Stimulated activated CD8-positive, alpha-beta memory T cell treated with anti-CD3 and anti-CD28 coated beads, Interleukin-15, amount 100 ng/mL, for 1 hour (primary cell): ENCODE measurements at regions not wholly inside any gene's neighbourhood (a gene's known extent, or its start where the extent isn't known, plus 50 kb on each side); places are given as distances from the start of the nearest gene placed in this dataset.

ENCODE experiments used
- DNase-seq: peaks from one replicate; pipeline ENCODE4 v3.0.0-alpha.2; 2020; ENCODE audit warnings: low read depth

DNA sequence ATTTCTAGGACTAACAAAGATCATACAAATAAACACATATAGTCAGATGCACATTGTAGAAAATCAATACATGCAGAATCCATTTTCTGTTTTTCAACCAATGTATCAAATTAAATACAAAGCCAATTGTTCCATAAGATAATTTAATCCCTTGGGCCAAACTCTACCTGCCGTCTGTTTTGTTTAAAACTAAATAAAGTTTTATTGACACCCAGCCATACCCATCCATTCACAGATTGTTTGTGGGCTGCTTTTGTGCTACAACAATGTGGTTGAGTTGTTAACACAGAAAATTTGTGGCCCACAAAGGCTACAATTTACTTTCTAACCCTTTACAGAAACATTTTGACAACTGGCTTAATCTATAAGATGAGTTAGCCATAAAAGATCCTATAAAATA, 484.0 kb upstream of the ID2 start:
- no peak for DNase-seq

DNA sequence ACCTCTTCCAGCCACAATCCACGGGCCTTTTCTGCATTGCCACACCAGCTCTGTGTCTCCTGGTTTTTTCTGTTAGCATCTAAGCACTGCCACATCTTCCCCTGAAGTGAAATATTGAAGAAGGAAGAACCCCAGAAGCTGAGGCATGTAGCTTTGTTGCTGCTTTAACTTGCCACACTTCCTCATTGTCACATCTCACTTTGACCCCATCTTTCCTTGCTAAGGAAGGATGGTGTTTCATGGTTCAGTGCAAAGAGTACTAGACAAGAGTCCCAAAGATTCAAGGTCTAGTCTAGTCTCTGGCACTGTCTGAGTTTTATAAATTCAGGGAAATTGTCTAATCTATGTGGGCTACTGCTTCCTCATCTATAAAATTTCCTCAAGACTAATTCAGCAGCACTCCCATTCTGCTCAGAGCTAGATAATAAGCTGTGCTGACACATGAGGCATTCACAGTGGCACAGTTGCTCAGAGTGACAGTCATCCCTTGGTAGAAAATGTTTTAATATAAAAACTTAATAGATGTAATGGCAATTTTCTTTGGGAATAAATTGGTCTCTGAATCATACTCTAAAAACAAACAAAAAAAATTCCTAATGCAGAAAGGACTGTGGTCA, 483.0 kb upstream of the ID2 start:
- no peak for DNase-seq

DNA sequence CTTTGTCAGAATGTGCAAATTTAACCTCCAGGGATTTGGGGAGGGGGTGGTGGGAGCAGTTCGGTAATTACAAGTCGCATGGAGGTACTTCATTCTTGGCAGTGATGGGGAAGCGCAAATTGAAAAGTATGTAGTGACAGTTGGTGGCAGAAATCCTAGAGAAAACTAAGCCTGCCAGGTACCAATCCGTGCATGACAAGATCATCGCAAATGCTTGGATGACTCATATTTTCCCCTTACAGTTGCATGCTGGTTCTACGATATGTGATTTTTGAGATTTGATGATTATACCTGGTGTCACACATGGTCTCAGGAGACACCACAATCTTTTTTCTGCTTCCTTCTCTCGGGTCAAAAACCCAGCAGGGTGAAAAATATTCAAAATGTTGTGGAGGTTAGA, 479.7 kb upstream of the ID2 start:
- DNase-seq = no peak

DNA sequence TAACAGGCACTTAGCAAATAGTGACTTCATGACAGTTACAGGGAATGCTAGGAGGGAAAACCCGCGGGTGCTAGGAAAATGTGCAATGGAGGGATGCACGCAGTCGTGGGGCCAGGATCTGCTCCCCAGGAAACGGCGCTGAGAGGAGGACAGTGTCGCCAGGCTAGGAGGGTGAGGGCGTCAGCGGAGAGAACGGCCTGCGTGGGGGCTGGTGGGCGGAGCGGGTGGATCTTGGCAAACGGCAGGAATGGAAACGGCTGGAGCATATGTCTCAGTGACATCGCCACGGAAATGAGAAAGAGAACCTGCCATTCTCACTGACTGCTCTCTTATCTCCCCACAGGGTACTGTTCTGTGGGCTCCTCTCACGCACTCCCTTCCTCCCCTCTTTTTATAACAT, 478.5 kb upstream of the ID2 start:
- DNase-seq = no peak

DNA sequence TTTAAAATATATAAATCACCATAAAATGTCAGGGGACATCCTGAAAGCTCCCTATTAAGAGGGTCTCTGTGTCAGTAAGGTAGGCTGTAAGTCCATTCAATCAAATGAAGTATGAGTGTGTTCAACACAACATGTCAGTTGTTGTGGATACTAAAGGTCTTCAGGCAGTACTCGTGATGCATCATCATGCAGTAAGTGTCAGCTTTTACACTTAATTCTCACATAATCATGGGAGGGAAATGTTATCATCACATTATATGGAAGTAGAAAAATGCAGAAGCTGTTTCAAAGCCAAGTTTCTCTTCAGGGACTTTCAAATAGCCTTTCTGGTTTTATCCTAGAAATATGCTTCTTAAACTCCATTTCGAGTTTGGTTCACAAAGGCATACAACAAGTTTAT, 477.1 kb upstream of the ID2 start:
- DNase-seq = no peak

DNA sequence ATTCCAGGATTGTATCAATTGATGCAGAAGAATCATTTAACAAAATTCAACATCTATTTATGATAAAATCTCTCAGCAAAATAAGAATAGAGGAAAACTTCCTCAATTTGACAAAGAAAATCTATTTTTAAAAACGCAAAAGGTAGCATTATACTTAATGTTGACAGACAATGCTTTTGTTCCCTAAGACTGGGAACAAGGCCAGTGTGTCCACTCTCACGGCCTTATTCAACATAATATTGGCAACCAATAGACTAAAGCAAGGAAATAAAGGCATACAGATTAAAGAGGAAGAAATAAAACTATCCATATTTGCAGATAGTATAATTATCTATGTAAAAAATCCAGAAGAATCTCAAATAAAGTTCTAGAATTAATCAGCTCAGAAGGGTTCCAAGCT, 472.4 kb upstream of the ID2 start:
- no peak for DNase-seq

DNA sequence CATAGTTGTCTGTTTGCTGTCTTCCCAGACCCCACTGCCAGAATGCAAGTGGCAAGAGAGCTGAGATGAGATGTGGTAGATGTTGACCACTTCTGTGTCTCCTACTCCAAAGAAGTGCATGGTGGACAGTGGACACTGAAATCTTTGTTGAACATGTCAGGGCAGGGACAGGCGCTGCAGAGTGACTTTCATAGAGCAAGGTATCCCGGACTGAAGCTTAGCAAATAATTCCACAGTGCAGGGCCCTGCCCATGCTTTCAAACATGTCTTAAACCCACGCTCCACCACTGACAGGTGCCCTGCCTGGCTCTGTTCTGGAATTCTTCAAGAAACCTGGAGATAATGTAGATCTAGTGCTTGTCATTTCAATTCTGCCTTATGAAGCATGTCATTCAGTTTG, 470.5 kb upstream of the ID2 start:
- DNase-seq = no peak

DNA sequence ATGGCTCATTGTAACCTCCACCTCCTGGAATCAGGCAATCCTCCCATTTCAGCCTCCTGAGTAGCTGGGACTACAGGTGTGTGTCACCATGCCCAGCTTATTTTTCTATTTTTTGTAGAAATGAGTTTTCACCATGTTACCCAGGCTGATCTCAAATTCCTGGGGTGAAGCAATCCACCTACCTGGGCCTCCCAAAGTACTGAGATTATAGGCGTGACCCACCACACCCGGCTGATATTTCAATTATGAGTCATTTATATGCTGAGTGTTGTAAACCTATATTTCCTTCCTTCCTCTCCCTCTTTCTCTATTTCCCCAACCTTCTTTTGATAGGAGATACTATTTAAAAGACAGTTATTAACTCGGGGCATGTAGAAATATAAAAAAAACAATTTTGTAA, 469.6 kb upstream of the ID2 start:
- DNase-seq = no peak

DNA sequence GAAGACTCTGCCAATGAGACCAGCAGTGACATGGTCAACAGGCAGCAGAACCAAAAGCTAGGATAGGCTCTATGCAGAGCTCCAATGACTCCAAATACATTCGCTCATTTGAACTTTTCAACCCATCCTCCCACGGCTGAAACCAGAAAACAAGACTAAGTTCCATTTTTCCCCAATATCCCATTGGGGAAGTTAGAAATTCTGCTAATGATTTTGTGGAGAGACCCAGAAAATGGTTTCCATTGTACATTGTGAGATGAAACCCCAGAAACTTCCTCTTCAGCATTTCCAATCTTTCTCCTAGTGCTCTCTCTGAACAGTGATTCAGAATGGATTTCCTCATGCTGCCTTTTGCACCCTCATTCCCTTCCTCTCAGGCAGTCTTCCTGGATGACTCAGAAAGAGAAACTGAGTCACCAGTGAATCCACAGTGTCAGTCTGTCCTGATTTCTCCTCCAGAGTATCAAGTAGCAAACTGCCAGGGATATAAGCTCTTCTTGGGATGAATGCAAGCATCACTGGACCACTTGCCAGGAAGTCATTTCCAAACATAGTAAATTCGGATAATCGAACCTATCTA, 467.7 kb upstream of the ID2 start:
- no peak for DNase-seq

DNA sequence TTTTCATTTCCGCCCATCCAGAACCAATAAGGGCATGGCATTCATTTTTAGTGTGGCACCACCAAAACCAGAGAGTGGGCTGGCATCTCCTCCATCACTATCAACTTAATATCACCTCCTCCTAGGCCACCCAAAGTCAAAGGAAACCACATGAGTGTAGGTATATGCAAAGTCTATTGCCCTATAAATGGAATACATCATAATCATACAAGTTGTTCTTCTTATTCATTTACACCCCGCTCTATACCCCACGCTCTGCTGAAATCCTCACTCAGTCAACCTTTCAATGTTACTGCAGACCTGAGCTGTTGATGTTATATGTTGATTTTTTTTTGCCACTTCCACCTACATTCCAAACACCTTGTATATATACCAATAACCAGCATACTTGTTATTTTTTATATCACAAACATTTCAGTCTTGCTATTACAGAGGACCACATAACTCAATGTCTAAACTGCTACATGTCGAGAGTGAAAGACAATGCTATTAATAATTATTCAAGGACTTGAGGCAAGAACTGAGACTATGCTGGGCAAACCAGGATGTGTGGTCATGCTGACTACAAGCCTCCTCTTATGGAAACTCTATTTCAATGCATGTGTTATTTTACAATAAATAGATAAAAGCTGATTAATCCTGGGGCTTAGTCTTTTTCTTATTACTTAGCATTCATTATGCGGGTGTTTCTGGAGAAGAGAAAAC, 466.5 kb upstream of the ID2 start:
- DNase-seq = no peak

DNA sequence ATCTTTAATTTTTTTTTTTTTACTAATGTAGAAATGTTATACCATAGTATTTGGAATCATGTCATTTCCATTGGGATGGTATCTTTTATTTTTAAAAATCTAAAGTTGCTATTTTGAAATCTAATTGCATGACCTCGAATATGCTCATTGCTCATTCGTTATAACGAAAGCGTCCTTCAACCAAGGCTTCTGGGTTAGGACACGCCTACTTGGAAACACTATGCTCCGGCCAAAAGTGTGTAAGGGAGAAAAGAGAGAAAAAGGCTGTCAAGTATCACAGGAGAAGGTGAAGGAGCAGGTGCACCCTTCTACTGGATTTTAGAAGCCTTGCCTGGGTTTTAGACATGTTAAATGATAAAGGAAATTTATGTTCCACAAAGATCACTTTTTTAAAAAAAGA, 465.9 kb upstream of the ID2 start:
- DNase-seq = no peak

DNA sequence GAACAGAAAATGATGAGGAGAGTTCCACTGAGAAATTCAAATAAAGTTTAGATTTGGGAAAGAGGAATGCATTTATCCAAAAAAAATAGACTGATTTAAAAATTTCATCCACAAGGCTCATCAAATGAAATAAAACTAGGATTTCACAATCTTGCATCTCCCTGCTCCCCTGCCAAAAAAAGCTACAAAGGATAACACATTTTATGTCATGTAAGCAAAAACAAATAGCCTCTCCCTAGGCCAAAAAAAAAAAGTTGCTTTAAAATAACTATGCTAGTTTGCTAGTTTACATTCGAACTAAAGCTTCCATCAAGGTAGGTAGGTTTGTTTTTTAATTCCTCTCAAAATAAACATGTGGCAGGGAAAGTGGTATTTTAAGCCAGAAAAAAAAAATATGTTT, 465.5 kb upstream of the ID2 start:
- DNase-seq = no peak

DNA sequence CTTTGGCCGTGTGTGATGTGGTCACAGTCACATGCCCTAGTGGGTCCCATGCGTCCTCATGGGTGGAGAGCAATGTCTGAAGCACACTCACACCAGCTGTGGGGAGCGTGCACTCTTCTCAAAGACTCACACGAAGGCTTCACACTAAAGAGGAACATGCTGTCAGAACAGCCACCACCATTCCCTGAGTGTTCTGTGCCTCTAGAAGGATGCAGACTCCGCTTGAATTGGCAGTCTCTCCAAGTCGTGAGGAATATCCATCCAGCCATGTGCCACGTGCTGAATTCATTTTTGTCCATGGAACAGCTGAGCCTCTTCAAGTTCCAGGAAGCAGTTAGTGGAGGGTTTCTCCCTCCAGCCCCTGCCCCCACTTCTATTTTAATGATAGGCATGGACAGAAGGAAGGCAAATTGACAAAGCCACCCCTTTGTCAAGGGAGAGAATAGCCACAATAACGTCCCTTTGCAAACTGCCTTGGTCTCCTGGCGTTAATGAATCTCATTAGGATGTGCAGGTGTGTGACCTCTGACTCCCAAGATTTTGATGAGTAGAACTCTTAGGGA, 464.3 kb upstream of the ID2 start:
- DNase-seq = no peak

DNA sequence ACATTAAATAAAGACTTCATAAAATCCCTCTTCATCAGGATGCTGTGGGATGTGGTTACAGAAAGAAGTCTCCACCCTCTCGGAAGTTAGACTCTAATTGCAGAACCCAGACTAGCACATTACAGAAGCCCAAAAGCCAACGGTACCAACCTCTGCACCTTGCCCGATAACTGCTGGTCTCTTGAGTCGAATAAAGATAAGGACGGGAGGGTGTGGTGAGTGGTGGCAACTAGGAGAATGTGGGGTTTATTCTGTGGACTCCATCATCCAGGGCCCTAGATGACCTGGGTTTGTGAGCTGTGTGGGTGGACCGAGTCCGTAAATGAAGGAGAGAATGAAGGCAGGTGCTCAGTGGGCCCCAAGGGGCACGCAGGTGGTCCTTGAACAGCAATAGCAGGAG, 462.8 kb upstream of the ID2 start:
- no peak for DNase-seq

DNA sequence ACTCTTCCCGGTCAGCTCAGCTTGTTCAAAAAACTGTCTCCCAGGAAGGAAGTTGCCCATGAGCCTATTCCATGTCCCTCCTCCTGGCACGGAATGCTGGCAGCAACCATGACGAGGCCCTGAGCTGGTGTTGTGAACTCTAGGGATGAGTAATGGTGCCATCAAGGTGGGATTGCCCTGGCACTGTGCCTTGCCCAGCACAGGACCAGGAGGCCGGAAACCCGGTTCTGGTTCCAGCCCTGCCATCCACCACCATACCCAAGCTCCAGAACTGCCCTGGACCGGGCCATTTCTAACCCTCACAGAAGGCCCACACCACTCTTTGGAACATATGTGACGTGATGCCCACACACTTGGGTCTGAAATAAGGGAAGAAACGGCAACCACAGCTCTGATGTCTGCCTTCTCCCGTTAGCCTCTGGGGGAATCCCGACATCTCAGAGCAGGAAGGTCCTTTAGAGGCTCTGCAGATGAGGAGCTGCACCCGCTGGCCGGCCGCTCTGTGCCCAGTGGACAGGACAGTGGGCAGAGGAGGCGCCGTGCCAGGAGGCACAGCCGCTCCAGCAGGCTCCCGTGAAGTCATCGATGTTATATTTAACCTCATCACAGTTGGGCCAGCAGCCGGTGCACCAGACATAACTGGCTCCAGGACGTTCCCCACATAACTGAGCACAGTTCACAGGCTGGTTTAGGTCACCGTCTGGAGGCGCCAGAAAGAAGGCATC, 462.1 kb upstream of the ID2 start:
- DNase-seq = no peak

DNA sequence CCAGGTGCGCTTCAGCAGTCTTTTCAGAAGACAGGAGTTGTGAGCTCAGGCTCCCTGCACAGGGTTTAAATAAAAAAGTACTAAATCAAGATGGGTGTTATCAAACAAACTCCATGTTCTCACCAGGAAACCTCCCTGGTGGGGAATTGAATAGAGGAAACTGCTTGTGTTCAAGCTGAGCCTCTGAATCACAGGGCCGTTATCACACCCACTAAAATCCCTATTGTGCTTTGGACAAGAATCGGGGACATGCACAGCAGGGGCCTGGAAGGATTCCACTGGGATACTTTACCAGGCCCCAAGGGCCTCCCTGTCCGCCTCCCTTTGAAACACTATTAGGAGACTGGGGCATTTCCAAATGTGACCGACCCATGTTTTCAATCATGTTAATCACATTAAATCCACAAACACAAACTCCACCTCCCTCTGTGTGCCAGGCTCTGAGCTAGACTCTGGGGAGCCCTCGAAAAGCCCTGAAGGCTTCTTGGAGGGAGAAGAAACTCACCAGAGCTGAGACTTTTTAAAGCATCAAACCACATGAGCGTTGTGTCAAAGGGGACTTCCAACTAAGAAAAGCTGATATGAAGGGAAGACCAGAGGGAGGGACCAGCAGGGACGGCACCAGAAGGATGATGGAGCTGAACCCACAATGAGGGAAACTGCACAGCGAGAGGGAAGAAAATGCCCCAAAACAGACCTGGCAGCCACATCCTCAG, 458.7 kb upstream of the ID2 start:
- DNase-seq = no peak

DNA sequence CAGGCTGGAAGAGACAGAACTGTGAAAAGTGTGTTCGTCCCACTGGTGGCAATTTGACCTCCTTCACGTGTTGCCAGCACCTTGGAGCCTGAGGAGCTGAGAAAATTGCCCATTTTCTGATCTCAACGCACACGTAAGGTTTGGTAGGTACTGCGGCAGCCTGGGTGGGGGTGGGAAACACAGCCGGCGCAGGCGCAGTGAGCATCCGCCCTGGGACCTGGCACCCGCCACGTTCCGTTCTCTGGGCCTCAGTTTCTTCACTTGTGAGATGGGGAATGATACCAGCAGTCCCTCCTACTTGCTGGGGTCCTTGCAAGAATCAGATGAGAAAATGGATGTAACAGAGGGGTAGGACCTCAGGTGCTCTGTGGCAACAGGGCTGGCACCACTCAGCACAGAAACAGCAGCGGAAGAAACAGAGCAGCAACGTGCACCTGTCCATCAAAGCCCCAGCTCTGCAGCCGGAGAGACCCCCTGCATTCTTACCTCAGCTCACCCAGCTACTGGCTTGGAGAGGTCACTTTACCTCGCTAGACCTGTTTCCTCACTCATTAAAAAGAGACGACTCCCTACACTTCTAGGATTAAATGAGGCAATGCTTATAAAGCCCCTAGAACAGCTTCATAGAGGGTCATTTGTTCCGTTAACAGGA, 458.0 kb upstream of the ID2 start:
- DNase-seq = no peak

DNA sequence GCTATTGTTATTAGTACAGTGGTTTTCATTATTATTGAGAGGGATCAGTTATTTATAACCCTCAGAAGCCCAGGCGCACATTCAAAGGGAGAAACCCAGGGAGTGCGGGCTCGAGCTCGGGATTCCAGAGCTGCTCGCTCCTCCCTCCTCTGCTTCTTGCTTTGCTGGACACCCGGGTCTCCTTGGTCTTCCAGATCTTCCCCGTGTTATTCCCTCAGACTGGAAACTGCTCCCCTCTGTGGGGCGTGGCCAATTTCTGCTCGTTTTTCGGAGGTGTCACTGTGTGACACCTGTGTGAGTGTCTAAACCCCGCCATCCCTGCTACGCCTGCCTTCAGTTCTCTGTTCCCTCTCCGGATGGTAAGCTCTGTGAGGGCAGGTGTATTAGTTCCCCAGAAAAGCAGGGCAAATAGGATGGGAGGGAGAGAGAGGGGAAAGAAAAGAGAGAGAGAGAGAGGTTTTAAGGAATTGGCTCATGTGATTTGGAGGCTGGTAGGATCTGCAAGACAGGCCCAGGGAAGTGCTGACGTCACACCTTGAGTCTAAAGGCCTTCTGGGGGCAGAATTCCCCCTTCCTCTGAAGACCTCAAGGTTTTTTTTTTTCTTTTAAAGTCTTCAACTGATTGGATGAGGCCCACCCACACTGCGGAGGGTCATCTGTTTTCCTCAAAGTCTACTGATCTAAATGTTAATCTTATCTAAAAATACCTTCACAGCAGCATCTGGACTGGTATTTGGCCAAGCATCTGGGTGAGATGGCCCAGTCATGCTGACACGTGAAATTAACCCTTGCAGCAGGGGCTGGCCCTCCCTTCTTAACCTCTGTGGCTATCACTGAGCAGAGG, 457.3 kb upstream of the ID2 start:
- DNase-seq = no peak

DNA sequence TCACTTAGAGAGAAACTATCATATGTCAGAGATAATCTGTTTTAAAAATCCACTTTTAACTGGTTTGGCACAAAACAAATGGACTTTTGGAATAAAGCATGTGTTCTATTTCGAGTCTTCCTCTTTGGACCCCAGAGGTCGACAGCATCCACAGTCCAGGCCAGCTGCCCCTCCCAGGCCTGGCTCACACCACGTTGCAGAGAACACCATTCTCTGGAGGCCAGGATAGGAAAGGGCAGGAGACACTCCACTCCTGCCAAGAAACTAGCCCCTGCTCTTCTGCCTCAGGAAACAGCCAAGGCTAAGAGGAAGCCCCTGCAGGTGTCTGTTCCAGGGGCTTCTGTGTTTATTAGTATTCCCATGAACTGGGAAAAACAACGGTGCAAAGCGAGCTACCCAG, 456.6 kb upstream of the ID2 start:
- DNase-seq = no peak

DNA sequence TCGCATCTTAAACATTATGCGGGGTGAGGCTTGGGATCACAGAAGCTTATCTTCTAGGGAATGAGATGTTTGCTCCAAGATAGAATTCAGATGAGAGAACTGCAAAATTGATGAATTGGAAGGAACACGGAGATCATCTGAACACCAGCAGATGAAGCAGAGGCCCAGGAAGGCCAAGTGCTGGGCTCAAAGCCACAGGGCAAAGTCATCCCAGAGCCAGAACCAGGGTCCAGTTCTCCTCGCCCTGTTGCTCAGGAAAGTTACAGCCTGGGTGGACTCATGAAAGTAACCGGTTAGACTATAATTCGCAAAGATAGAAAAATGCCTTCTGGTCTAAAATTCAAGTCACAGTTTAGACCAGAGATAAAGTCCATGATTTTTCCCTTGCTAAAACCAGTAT, 456.1 kb upstream of the ID2 start:
- DNase-seq = no peak

DNA sequence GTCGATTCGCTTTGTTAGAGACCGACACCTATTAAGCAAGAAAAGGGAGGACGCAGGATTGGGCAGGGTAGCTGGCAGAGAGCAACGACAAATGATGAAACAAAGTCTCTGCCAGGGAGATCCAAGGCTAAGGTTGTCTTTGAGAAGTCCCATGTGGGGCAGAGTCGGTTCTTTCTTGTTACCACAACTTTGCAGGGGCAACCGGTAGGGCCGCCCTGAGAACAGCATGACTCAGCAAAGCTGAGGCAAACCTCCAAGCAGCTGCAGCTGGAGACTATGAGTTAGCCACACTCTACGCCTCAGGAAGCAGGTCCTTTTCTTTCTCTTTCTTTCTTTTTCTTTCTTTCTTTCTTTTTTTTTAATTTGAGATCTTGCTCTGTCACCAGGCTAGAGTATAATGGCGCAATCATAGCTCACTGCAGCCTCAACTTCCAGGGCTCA, 452.3 kb upstream of the ID2 start:
- DNase-seq = peak; percentile 20
